SJCRH30 (cell line): ENCODE measurements at regions not wholly inside any gene's neighbourhood (a gene's known extent, or its start where the extent isn't known, plus 50 kb on each side); places are given as distances from the start of the nearest gene placed in this dataset.
"Not testable (repeated sequence)": the region's sequence is repeated elsewhere in the genome, so short reads cannot be mapped to it uniquely, and the experiment has no call there.

ENCODE experiments used
- DNase-seq, 2 experiments: peaks; one replicate each; pipeline ENCODE4 v3.0.0-alpha.2; 2015 to 2020
- H3K27ac ChIP-seq: fragments of 250-450 bp; sonication (Bioruptor Pico); 2 replicates; pipeline ENCODE4 v1.5.1; 2020; ENCODE audit warnings: mild to moderate bottlenecking, moderate library complexity
- H3K27me3 ChIP-seq: fragments of 250-450 bp; sonication (Bioruptor Pico); 2 replicates; pipeline ENCODE4 v1.5.1; 2020; ENCODE audit warnings: mild to moderate bottlenecking, moderate library complexity
- H3K36me3 ChIP-seq: fragments of 250-450 bp; sonication (Bioruptor Pico); 2 replicates; pipeline ENCODE4 v1.5.1; 2020; ENCODE audit warnings: mild to moderate bottlenecking, moderate library complexity
- H3K4me1 ChIP-seq: fragments of 250-450 bp; sonication (Bioruptor Pico); 2 replicates; pipeline ENCODE4 v1.5.1; 2020; ENCODE audit warnings: mild to moderate bottlenecking, moderate library complexity
- H3K4me3 ChIP-seq: fragments of 250-450 bp; sonication (Bioruptor Pico); 2 replicates; pipeline ENCODE4 v1.5.1; 2020; ENCODE audit warnings: mild to moderate bottlenecking, moderate library complexity
- H3K9me3 ChIP-seq: fragments of 250-450 bp; sonication (Bioruptor Pico); replicated peaks from 2 replicates; pipeline ENCODE4 v1.5.1; 2020; ENCODE audit warnings: mild to moderate bottlenecking, moderate library complexity

- H3K9me3 ChIP-seq = no peaks in the 10 kb centered on the region; the same call in 1 of the 2 replicates
- H3K27ac ChIP-seq = no peak overlapping the region
- no peak overlapping the region for H3K4me3 ChIP-seq
- H3K36me3 ChIP-seq = no peaks in the 10 kb centered on the region
- H3K4me1 ChIP-seq = no peaks in the 10 kb centered on the region
- H3K27me3 ChIP-seq = no peaks in the 10 kb centered on the region
- DNase-seq = no peak
Observed at GRCh38 chr6:113220832-113221231, 636.3 kb upstream of the MARCKS start.

GRCh38 chr6:113221850-113222249 is 635.3 kb upstream of the MARCKS start:
- DNase-seq = no peak
- Histone ChIP-seq H3K4me3 (no peak overlapping the region), H3K27ac (no peak overlapping the region), H3K9me3 (no peaks in the 10 kb centered on the region; the same call in 1 of the 2 replicates), H3K36me3 (no peaks in the 10 kb centered on the region), H3K27me3 (no peaks in the 10 kb centered on the region), H3K4me1 (no peaks in the 10 kb centered on the region)

GRCh38 chr6:113246186-113246585 is 611.0 kb upstream of the MARCKS start:
- no peaks in the 10 kb centered on the region for H3K4me1 ChIP-seq
- DNase-seq = no peak
- H3K27me3 ChIP-seq = no peaks in the 10 kb centered on the region
- H3K4me3 ChIP-seq = no peak overlapping the region
- no peaks in the 10 kb centered on the region; the same call in 1 of the 2 replicates for H3K9me3 ChIP-seq
- H3K27ac ChIP-seq = no peak overlapping the region
- H3K36me3 ChIP-seq = no peaks in the 10 kb centered on the region

- Histone ChIP-seq H3K4me1 (no peaks in the 10 kb centered on the region), H3K9me3 (no peaks in the 10 kb centered on the region; the same call in 1 of the 2 replicates), H3K36me3 (no peaks in the 10 kb centered on the region), H3K4me3 (no peak overlapping the region), H3K27ac (no peak overlapping the region), H3K27me3 (no peaks in the 10 kb centered on the region)
- no peak for DNase-seq
Observed at GRCh38 chr6:113248532-113248931, 608.6 kb upstream of the MARCKS start.

GRCh38 chr6:113254194-113254593 is 603.0 kb upstream of the MARCKS start:
- not testable (repeated sequence) for H3K4me1 ChIP-seq, DNase-seq, H3K27ac ChIP-seq, H3K27me3 ChIP-seq, H3K36me3 ChIP-seq, H3K4me3 ChIP-seq, H3K9me3 ChIP-seq

DNA sequence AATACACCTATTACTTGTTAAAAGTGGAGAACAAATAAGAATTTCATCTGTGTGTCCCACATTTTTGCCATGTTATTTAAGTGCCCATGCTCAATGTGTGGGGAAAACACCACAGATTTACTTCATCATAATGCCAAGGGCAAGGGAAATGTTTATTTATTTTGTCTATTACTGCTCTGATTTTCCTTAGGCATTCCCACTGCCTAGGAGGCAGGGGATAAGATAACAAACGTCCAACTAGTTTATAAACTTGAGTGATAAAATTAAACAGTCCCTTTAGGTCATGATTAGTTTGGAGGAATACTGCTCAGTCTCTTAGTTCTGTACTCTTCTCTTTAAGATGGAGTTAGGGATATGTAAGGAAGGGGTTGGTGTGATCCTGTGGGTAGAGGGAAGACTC is 598.4 kb upstream of the MARCKS start:
- Histone ChIP-seq H3K36me3 (no peaks in the 10 kb centered on the region), H3K9me3 (peaks cover 6% of the 10 kb centered on the region), H3K27me3 (no peaks in the 10 kb centered on the region), H3K27ac (no peak overlapping the region), H3K4me3 (no peak overlapping the region), H3K4me1 (no peaks in the 10 kb centered on the region)
- DNase-seq = no peak

DNA sequence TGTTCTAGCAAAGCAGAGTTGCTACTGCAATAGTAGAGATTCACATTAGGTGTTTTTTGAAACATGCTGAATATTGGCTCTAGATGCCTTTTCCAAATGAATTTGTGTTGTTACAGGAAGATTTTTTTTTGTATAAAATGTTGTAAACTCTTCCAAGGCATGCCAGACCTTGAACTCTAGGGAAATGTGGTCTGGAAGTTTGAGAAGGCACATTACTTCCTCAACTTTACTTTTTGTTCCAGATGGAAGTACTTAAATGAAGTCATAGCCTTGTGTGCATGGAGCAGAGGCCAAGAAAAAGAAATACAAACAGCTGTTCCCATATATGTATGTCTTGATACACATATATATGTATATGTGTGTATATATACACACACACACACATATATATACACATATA is 585.7 kb upstream of the MARCKS start:
- no peak overlapping the region for H3K4me3 ChIP-seq
- no peaks in the 10 kb centered on the region; the same call in 1 of the 2 replicates for H3K36me3 ChIP-seq
- no peaks in the 10 kb centered on the region for H3K27me3 ChIP-seq
- H3K9me3 ChIP-seq = peaks cover 30% of the 10 kb centered on the region
- no peak for DNase-seq
- H3K4me1 ChIP-seq = no peaks in the 10 kb centered on the region
- no peak overlapping the region for H3K27ac ChIP-seq

DNA sequence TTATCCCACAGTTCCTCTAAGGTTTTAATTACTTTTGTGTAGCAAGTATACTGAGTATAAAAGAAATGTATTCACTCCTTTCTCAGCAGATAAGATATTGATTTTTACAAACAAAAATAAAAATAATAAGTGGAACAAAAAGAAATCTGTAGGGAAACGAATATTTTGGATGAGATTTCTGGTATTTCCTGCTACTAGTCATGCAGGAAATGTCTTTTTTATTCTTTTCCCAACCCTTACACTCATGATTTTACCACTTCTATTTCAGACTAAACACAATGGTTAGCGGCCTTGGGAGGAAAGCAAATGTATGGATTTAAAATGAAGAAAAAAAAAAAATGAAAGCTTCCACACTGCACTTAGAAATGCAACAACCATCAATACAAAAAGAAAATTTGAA is 580.5 kb upstream of the MARCKS start:
- no peak for DNase-seq
- Histone ChIP-seq H3K4me3 (no peak overlapping the region), H3K27ac (no peak overlapping the region), H3K36me3 (no peaks in the 10 kb centered on the region; the same call in 1 of the 2 replicates), H3K27me3 (no peaks in the 10 kb centered on the region), H3K4me1 (peaks cover 8% of the 10 kb centered on the region; the same call in 1 of the 2 replicates), H3K9me3 (0 out of 2 replicates have a peak, but pooled peaks cover 4% of the 10 kb centered on the region)

DNA sequence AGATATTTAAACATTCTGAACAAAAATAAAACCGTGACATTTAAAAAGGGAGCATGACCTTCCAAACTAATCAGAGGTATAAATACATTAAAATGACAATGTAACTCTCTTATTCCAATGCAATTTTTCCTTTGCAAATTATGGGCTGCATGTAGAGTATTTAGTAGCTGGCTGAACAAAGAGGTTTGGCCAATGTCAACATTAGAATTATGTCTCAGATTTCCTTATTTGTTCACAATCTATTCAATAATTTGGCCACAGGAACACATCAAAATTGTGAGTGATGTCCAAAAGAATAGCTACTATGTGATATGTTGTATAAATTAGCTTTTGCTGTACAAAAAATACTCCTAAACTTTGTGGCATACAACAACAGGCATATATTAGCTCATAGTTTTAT is 580.0 kb upstream of the MARCKS start:
- H3K4me1 ChIP-seq = peaks cover 13% of the 10 kb centered on the region; the same call in 1 of the 2 replicates
- no peaks in the 10 kb centered on the region; the same call in 1 of the 2 replicates for H3K36me3 ChIP-seq
- H3K27me3 ChIP-seq = no peaks in the 10 kb centered on the region
- H3K4me3 ChIP-seq = no peak overlapping the region
- DNase-seq = no peak
- H3K27ac ChIP-seq = no peak overlapping the region
- 0 out of 2 replicates have a peak, but pooled peaks cover 4% of the 10 kb centered on the region for H3K9me3 ChIP-seq

DNA sequence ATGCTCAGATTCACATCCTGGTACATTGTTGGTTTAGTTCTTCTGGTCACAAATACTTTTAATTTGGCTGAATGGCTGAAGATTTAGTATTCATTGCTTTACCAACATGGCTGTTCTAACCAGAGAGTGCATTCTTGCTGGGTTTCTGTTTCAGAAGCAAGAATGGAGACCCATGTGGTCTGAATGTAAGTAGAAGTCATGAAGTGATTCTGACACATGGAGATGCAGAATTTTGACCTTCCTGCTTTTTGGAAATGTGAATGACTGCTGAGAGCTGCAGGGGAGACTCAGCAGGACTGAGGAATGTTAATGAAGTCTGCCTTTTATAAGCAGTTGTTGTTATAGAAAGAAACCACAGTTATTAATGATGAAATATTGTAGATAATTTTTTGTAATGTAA is 576.1 kb upstream of the MARCKS start:
- Histone ChIP-seq H3K27ac (peak overlapping the region; percentile 55), H3K4me3 (no peak overlapping the region), H3K4me1 (peaks cover 19% of the 10 kb centered on the region; the same call in 1 of the 2 replicates), H3K36me3 (no peaks in the 10 kb centered on the region), H3K27me3 (no peaks in the 10 kb centered on the region), H3K9me3 (no peaks in the 10 kb centered on the region)
- DNase-seq = peak; percentile 4 to 8

DNA sequence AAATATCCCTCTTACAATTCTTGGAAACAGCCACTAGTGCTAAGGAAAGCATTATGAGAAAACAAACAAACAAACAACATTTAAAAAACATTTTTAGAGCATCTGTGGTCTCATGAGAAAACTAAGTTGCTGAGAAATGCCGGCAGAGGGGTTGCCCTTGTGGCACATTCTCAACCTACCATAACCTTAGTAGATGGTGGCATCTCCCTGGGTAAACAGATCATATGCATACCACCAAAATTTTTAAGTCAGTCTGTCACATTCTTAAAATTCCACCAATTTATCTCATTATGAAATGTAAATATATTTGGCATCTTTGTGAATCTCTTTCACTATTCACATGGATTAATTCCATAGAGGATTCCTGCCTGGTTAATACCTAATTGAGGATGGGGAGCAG is 575.7 kb upstream of the MARCKS start:
- no peaks in the 10 kb centered on the region for H3K27me3 ChIP-seq
- peak in 1 of 2 experiments; percentile 7 for DNase-seq
- no peaks in the 10 kb centered on the region for H3K36me3 ChIP-seq
- H3K27ac ChIP-seq = peak overlapping the region; percentile 55
- peaks cover 19% of the 10 kb centered on the region; the same call in 1 of the 2 replicates for H3K4me1 ChIP-seq
- H3K9me3 ChIP-seq = no peaks in the 10 kb centered on the region
- H3K4me3 ChIP-seq = no peak overlapping the region

GRCh38 chr6:113287396-113287795 is 569.7 kb upstream of the MARCKS start:
- DNase-seq = no peak
- no peaks in the 10 kb centered on the region for H3K36me3 ChIP-seq
- H3K4me1 ChIP-seq = 0 out of 2 replicates have a peak, but pooled peaks cover 2% of the 10 kb centered on the region
- no peak overlapping the region for H3K4me3 ChIP-seq
- no peaks in the 10 kb centered on the region for H3K27me3 ChIP-seq
- no peak overlapping the region for H3K27ac ChIP-seq
- no peaks in the 10 kb centered on the region for H3K9me3 ChIP-seq

GRCh38 chr6:113288409-113288808 is 568.7 kb upstream of the MARCKS start:
- H3K4me3 ChIP-seq = no peak overlapping the region
- no peak for DNase-seq
- H3K36me3 ChIP-seq = no peaks in the 10 kb centered on the region
- no peaks in the 10 kb centered on the region for H3K4me1 ChIP-seq
- no peak overlapping the region for H3K27ac ChIP-seq
- no peaks in the 10 kb centered on the region for H3K27me3 ChIP-seq
- no peaks in the 10 kb centered on the region for H3K9me3 ChIP-seq

GRCh38 chr6:113289166-113289565 is 568.0 kb upstream of the MARCKS start:
- Histone ChIP-seq H3K9me3 (no peaks in the 10 kb centered on the region), H3K4me1 (no peaks in the 10 kb centered on the region), H3K4me3 (no peak overlapping the region), H3K36me3 (no peaks in the 10 kb centered on the region), H3K27me3 (no peaks in the 10 kb centered on the region), H3K27ac (no peak overlapping the region)
- DNase-seq = no peak

DNA sequence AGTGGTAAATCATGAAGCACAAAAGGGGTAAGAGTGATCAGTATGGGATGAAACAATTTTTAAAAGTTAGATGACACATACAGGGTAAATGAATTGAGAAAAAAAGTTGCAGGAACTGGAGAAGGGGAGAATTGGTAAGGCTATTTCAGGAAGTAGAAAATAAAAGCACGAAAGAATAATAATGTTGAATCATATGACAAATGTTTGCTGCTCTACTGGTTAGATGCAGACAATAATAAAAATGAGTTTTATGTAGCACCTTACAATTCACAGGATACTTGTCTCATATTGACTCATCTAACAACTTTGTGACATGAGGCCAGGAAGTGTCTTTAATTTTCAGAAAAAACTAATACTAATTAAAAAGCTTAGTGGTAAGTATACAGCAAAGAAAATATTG is 566.5 kb upstream of the MARCKS start:
- no peak for DNase-seq
- Histone ChIP-seq H3K27ac (no peak overlapping the region), H3K4me1 (no peaks in the 10 kb centered on the region), H3K4me3 (no peak overlapping the region), H3K36me3 (no peaks in the 10 kb centered on the region), H3K27me3 (no peaks in the 10 kb centered on the region), H3K9me3 (no peaks in the 10 kb centered on the region)

DNA sequence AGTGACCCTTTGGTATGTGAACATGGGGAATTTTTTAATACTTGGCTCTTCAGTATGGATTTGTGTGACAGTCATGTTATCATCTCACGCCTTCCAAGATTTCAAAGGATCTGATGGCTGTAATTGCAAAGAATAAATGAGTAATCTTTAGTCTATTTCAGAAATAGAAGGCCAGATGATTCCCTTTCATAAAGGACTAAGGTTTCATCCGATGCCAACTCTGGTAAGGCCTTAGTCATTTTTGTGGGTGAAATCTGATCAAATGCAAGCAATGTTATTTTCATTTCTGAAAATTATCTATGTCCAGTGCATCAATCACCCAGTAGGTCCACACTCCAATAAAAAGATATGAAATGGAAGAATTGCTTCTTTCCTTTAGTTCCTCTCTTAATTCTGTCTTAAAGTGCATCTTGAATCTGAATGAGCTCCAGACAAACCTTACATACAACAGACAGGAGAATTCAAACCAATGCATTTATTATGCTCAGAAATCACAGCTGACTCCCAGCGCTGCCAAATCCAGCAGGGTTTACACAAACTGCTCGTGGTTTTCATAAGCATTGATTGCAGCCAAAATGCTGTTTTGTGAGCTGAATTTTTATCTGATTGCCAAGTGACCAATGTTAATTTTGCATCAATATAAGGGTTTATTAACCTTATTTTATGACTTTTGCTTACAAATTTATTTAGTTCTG is 565.2 kb upstream of the MARCKS start:
- Histone ChIP-seq H3K4me3 (no peak overlapping the region), H3K27me3 (no peaks in the 10 kb centered on the region), H3K27ac (no peak overlapping the region), H3K4me1 (no peaks in the 10 kb centered on the region), H3K36me3 (no peaks in the 10 kb centered on the region), H3K9me3 (no peaks in the 10 kb centered on the region)
- peak in 1 of 2 experiments; percentile 29 for DNase-seq
